ENCODE measurements at regions not wholly inside any gene's neighbourhood (a gene's known extent, or its start where the extent isn't known, plus 50 kb on each side); places are given as distances from the start of the nearest gene placed in this dataset.

DNA sequence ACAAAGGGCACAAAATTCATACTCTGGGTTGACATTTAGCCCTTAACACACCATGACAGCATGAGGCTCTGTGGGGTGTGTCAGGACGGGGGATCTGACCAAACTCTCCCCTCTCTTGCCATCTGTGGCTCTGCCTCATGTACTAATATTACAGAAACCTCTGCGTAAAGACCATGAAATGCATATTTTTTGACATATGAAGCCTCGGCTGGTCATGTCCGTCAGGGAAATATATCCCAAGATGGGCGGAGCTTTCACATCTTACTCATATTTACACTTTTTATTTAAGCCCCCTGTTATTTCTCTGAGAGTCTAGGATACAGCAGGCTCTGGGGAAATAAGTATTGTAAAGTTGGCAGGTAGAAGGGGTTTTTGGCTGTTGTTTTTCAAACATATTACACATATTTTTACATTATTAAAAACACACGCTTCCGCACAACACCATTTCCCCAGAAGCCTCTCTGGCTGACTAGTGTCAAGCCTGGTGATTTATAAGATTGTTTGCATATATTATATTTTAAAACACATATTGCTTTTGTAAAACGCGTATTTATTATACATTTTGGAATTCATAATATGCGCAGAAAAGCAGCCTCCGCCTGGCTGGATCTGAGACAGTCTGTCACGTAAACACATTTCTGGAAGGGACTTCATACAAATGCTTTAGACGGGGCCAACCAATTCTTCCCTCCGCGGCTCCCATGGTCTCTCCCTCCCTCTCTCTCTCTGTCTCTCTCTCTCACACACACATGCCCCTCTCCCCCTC is 237.7 kb upstream of the ZFHX3 start:
- H2AFZ ChIP-seq (ENCODE audit: low read length): no peak overlapping the region
- TF ChIP-seq, protein P1, sequence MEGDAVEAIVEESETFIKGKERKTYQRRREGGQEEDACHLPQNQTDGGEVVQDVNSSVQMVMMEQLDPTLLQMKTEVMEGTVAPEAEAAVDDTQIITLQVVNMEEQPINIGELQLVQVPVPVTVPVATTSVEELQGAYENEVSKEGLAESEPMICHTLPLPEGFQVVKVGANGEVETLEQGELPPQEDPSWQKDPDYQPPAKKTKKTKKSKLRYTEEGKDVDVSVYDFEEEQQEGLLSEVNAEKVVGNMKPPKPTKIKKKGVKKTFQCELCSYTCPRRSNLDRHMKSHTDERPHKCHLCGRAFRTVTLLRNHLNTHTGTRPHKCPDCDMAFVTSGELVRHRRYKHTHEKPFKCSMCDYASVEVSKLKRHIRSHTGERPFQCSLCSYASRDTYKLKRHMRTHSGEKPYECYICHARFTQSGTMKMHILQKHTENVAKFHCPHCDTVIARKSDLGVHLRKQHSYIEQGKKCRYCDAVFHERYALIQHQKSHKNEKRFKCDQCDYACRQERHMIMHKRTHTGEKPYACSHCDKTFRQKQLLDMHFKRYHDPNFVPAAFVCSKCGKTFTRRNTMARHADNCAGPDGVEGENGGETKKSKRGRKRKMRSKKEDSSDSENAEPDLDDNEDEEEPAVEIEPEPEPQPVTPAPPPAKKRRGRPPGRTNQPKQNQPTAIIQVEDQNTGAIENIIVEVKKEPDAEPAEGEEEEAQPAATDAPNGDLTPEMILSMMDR (IDR thresholded peaks at IDR 0.05; ENCODE audit: extremely low read depth, low read depth, low read length): no peak
- H3K4me1 ChIP-seq (ENCODE audit: insufficient read depth, low read length): no peaks in the 10 kb centered on the region
- DNase-seq (ENCODE audit: insufficient read length, low spot score, missing footprints): peak; percentile 32
- H3K27ac ChIP-seq (ENCODE audit: low read depth, low read length): no peak overlapping the region
- no peak overlapping the region for H3K4me3 ChIP-seq (ENCODE audit: insufficient read depth, low read length)
- no peaks in the 10 kb centered on the region for H3K79me2 ChIP-seq (ENCODE audit: insufficient read depth, low read length)
- H3K36me3 ChIP-seq (ENCODE audit: insufficient read depth, low read length): no peaks in the 10 kb centered on the region
- no peaks in the 10 kb centered on the region for H4K20me1 ChIP-seq (ENCODE audit: insufficient read depth, low read length)
- H3K4me2 ChIP-seq (ENCODE audit: insufficient read depth, low read length): no peak overlapping the region
- no peaks in the 10 kb centered on the region for H3K9me3 ChIP-seq (ENCODE audit: low read depth, low read length)
- peaks cover 10% of the 10 kb centered on the region for H3K27me3 ChIP-seq (ENCODE audit: insufficient read depth, low read length)

DNA sequence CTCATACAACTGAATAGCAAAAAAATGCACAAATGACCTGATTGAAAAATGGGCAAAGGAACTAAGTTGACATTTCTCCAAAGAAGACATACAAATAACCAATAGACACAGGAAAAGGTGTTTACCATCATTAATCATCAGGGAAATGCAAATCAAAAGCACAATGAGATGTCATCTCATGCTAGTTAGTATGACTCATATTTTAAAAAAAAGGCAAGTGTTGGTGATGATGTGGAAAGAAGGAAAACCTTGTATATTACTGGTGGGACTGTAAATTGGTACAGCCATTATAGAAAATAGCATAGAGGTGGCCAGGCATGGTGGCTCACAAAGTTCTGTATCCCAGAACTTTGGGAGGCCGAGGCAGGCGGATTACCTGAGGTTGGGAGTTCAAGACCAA is 232.5 kb upstream of the ZFHX3 start:
- Histone ChIP-seq H3K4me1 (ENCODE audit: insufficient read depth, low read length) (no peaks in the 10 kb centered on the region), H3K27ac (ENCODE audit: low read depth, low read length) (no peak overlapping the region), H3K4me3 (ENCODE audit: insufficient read depth, low read length) (no peak overlapping the region), H3K9me3 (ENCODE audit: low read depth, low read length) (no peaks in the 10 kb centered on the region), H3K27me3 (ENCODE audit: insufficient read depth, low read length) (no peaks in the 10 kb centered on the region), H4K20me1 (ENCODE audit: insufficient read depth, low read length) (no peaks in the 10 kb centered on the region), H3K4me2 (ENCODE audit: insufficient read depth, low read length) (no peak overlapping the region), H3K36me3 (ENCODE audit: insufficient read depth, low read length) (no peaks in the 10 kb centered on the region), H2AFZ (ENCODE audit: low read length) (no peak overlapping the region), H3K79me2 (ENCODE audit: insufficient read depth, low read length) (no peaks in the 10 kb centered on the region)
- TF ChIP-seq, protein P1 (IDR thresholded peaks at IDR 0.05; ENCODE audit: extremely low read depth, low read depth, low read length): no peak
- no peak for DNase-seq (ENCODE audit: insufficient read length, low spot score, missing footprints)

DNA sequence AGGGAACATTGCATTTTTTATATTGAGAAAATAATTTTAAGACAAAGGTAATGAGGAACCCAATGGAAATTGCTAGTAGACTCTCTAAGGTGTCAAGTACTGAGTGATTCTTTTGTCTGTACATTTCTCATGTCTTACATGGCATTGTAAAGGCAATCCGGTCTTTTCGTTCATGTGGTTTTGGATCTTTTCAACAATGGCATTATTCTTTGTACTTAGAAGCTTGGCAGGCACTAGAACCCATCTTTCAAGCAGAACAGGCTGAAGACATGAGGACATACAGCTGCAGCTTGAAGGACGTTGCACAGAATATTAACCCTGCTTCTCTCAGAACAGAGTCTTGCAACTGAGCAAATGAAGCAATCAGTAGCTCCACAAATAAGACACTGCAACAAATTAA is 231.5 kb upstream of the ZFHX3 start:
- Histone ChIP-seq H3K36me3 (ENCODE audit: insufficient read depth, low read length) (no peaks in the 10 kb centered on the region), H3K9me3 (ENCODE audit: low read depth, low read length) (no peaks in the 10 kb centered on the region), H3K79me2 (ENCODE audit: insufficient read depth, low read length) (no peaks in the 10 kb centered on the region), H3K27me3 (ENCODE audit: insufficient read depth, low read length) (no peaks in the 10 kb centered on the region), H3K4me1 (ENCODE audit: insufficient read depth, low read length) (no peaks in the 10 kb centered on the region), H3K27ac (ENCODE audit: low read depth, low read length) (no peak overlapping the region), H3K4me2 (ENCODE audit: insufficient read depth, low read length) (no peak overlapping the region), H4K20me1 (ENCODE audit: insufficient read depth, low read length) (no peaks in the 10 kb centered on the region), H2AFZ (ENCODE audit: low read length) (no peak overlapping the region), H3K4me3 (ENCODE audit: insufficient read depth, low read length) (no peak overlapping the region)
- DNase-seq (ENCODE audit: insufficient read length, low spot score, missing footprints): no peak
- TF ChIP-seq, protein P1 (IDR thresholded peaks at IDR 0.05; ENCODE audit: extremely low read depth, low read depth, low read length): no peak

DNA sequence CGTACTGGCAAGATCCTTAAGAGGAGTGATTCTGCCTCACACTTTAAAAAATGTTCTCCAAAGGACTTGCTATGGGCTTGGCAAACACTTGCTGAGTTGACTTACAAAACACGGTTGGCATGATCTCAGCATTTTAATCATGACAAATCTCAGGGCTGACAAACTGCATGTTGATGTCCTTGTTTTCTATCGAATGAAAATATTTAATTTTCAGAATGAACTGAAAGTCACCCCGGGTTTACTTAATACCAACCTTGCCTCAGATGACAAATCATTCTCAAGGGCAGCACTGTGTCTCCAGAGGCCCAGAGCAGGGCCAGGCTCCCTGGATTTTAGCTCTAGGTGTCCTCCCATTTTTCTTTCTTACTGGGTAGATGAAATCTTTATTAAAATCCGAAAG is 229.1 kb upstream of the ZFHX3 start:
- TF ChIP-seq, protein P1 (IDR thresholded peaks at IDR 0.05; ENCODE audit: extremely low read depth, low read depth, low read length): no peak
- H4K20me1 ChIP-seq (ENCODE audit: insufficient read depth, low read length): no peaks in the 10 kb centered on the region
- no peak for DNase-seq (ENCODE audit: insufficient read length, low spot score, missing footprints)
- H3K4me2 ChIP-seq (ENCODE audit: insufficient read depth, low read length): no peak overlapping the region
- H2AFZ ChIP-seq (ENCODE audit: low read length): no peak overlapping the region
- H3K9me3 ChIP-seq (ENCODE audit: low read depth, low read length): no peaks in the 10 kb centered on the region
- H3K79me2 ChIP-seq (ENCODE audit: insufficient read depth, low read length): no peaks in the 10 kb centered on the region
- no peaks in the 10 kb centered on the region for H3K4me1 ChIP-seq (ENCODE audit: insufficient read depth, low read length)
- no peaks in the 10 kb centered on the region for H3K36me3 ChIP-seq (ENCODE audit: insufficient read depth, low read length)
- no peak overlapping the region for H3K4me3 ChIP-seq (ENCODE audit: insufficient read depth, low read length)
- H3K27ac ChIP-seq (ENCODE audit: low read depth, low read length): no peak overlapping the region
- no peaks in the 10 kb centered on the region for H3K27me3 ChIP-seq (ENCODE audit: insufficient read depth, low read length)
